IPS DF 19.7 (cell line): ENCODE measurements at regions not wholly inside any gene's neighbourhood (a gene's known extent, or its start where the extent isn't known, plus 50 kb on each side); places are given as distances from the start of the nearest gene placed in this dataset.
"Not testable (repeated sequence)": the region's sequence is repeated elsewhere in the genome, so short reads cannot be mapped to it uniquely, and the experiment has no call there.

Experiments used
- DNase-seq: peaks from one replicate; pipeline ENCODE4 v3.0.0-alpha.2; 2013; ENCODE audit warnings: low read depth, low spot score

DNA sequence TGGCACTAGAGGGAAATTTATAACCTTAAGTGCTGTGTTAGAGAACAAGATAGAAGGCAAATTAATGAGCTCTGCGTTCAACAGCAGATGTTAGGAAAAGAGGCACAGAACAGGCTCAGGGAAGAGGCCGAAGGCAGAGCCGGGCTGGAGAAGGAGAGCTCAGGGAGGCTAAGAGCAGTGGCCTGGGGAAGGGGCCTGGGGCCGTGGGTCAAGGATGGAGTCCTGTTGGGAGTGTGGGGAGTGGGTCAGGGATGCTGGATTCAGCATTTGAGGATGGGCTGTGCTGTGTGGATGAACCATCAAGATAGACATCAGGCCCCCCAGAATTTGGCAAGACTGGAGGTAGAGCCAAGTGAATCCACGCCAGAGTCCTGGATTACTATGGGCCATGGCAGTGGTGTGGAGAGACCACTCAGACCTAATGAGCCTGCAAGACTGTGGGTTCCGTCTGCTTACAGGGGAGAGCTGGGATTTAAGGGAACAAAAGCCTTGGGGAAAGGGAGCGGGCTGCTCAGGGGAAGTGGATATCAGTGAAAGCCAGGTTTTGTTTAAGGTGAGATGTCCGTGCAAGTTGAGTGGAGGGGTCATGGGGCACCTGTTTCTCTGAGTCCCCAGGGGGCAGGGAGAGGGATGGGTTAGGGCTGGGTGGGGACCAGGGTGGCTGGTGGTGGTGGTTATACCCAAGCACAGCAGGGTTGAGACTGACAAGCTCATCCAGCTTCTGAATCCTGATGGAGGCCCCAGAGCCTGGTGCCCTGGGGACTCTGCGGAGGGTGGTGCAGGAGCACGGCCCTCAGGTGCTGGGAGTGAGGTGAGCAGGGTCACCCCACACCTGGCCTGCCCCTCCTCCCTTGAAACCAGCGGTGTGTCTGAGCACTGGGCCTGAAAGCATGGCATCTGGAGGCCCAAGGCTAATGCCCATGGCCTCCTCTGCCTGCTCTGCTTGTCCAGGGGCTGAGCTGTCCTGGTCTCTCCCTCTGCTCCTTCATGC is 101.7 kb downstream of the BMS1 start:
- no peak for DNase-seq

- DNase-seq: no peak
These were observed 103.1 kb downstream of the BMS1 start for GRCh38 chr10:42885491-42886270.

- no peak for DNase-seq
These were observed 105.3 kb downstream of the BMS1 start for GRCh38 chr10:42887734-42888503.

DNA sequence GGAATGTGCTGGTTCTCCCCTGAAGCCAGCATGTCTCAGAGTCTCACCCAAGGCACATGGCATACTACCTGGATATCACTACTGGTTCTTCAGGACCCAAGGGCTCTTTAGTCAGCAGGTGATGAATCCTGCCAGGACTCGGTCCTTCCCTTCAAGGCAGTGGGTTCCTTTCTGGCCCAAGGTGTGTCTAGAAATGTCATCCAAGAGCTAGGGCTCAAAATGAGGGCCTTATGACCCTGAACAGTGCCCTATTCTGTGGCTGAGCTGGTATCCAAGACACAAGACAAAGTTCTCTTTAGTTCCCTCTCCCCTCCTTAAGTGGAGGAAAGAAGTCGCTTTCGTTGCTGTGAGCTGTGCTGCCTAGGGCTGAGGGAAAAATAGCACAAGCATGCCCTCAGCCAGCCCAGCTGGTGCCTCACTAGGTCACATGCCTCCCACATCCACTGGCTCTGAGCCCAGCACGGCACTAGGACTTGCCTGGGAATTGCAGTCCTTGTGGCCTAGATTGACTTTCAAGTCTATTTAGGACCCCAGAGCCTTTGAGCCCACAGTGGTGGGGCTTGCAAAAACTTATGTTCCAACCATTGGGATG is 106.0 kb downstream of the BMS1 start:
- DNase-seq: no peak

DNA sequence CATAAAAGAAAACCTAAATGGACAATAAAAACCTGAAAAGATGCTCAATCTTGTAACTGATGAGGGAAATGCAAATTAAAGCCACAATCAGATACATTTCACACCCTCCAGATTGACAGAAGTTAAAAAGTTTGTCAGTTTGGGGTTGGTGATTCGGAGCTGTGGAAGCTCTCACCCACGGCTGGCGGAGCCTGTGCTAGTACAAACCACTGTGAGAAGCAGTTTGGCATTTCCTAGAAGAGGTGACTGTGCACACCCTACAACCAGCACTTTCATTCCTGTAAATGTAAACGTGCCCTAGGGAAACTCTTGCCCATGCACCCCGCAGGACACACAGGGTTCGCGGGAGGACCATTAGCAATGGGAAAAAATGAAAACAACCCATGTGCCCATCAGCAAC is 114.1 kb downstream of the BMS1 start:
- DNase-seq: no peak

GRCh38 chr10:42898037-42898960 is 115.7 kb downstream of the BMS1 start:
- DNase-seq: no peak

DNA sequence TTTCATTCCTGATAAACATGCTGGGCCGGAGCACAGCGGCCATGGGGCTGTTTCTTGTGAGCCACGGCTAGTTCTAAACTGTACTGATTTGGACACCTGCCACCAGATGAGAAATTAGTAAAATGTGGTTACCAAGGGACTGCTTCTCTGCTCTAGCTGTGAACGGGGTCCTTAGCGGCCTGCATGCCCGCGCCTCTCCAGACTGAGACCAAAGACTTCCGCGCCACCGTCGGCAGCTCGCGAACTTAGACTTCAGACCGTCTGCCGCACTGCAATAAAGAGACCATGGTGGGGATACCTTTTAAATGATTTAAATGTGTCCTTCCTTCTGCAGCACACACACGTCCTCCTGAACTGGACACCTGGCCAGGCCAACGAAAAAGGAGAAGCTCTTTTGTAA is 116.4 kb downstream of the BMS1 start:
- no peak for DNase-seq

DNA sequence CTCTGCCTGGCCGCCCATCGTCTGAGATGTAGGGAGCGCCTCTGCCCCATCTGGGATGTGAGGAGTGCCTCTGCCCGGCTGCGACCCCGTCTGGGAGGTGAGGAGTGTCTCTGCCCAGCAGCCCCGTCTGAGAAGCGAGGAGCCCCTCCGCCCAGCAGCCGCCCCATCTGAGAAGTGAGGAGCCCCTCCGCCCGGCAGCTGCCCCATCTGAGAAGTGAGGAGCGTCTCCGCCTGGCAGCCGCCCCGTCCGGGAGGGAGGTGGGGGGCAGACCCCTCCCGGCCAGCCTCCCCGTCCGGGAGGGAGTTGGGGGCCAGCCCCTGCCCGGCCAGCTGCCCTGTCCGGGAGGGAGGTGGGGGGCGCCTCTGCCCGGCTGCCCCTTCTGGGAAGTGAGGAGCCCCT is 117.8 kb downstream of the BMS1 start:
- not testable (repeated sequence) for DNase-seq

DNA sequence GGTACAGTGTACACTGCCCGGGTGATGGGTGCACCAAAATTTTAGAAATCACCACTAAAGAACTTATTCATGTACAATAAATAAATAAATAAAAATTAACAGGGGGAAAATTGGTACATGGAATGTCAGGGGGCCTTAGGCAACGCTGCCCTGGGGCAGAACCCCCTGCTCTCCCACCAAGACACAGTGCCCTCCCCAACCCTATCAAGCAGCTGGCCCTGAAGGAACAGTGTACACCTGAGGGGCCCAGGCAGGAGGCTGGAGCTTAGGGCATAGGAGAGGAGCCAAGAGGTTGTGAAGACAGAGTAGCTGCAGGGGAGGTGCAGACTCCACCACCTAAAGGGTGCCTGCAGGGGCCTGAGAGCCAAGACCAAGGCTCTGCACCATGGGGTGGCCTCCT is 128.8 kb downstream of the BMS1 start:
- DNase-seq: no peak

- no peak for DNase-seq
These were observed 134.4 kb downstream of the BMS1 start for GRCh38 chr10:42916974-42917373.

DNA sequence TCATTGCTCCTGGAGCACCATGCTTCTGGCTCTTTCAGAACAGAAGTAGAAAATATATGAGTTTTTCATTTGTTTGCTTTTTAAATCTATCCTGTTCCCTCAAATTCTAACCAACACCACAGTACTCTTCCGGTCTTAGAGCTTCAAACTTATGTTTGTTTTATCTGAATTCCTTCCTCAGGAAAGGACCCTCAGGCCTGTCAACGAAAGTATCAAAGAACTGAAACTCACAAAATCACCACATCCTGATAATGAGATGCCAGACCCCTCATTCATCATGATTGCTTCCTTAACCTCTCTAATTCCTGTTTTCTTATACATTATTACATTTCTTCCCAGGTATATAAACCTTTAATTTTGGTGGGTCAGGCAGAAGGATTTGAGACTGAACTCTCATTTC is 135.2 kb downstream of the BMS1 start:
- DNase-seq: no peak

GRCh38 chr10:42921951-42922350 is 139.4 kb downstream of the BMS1 start:
- no peak for DNase-seq

DNA sequence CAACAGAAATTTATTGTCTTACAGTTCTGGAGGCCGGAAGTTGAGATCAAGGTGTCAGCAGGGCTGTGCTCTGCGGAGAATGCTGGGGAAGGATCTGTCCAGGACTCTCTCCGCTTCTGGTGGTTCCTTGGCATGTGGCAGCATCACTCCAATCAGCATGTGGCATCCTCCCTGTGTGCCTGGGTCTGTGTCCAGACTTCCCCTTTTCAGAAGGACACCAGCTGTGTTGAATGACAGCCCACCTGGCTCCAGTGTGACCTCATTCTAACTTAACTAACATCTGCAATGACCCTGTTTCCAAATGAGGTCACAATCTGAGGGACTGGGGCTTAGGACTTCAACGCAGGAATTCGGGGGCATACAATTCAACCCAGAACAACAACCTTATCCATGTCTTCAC is 141.9 kb downstream of the BMS1 start:
- DNase-seq: no peak

DNA sequence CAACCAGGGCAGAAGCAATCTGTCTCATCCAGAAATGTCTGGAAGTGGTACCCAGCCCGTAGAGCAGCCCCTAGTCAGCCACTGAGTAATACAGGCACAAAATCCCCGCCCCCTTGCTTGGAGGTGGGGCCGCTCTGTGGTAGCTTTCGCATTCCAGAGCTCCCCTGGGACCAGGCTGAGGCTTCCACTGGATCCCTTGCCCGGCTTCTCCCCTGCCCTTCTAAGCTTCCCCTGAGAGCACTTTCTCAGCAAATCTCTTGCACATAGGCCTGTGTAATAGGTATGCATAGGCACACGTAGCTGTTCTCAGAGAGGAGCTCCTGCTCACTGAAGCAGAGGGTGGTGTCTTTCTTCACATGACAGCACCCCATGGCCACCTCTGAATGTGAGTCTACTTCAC is 144.2 kb downstream of the BMS1 start:
- DNase-seq: no peak

DNA sequence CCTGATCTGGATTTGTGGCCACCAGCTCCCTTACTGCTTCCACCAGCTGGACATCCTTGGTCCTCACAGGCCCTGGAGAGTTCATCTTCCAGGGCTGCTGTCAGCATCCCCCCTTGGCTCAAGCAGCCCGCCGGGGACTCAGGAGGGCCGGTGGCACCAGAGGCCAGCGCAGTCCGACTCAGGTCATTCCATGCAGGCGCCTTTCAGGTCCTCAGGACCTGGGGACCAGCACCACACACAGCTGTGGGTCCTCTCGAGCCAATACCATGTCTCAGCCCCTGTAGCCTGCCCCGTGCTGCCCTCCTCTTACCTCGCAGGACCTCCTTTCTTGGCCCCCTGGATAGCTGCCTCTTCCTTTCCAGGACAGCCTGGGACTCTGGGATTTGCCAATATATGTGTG is 145.5 kb downstream of the BMS1 start:
- DNase-seq: no peak

DNA sequence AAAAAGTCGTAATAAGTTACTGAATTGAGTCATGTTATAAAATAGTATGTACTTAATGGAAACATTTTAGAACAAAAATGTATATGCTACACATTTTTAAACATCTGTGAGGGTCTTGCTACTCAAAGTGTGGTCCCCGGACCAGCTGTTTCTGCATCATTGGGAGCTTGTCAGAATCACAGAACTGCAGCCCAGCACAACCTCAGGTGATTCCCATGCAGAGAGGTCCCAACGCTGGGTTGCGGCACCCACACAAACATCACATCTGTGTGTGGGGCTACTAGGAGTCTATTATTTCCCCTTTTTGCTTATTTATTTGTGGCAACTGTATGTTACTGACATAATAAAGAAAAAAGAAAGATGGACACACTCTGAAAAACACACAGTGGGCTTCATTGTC is 146.6 kb downstream of the BMS1 start:
- no peak for DNase-seq

DNA sequence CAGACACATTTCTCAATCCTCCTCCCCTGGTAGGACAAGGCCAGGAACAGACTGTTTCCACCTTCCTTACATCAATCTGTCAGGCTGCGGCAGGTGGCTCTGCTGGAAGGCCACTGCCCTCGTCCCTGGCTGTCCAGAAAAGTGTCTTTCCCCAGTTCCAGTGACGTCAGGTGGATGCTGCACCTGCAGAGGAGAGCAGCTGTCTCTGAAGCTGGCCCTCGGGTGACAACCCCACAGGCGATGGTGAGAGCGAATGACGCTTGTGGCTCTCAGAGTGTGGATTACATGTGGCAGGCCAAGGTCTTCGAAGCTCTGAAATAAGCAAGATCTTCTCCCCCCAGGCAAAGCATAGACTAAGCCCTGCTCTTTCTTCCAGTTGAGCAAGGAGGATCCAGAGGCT is 146.9 kb upstream of the RET start:
- DNase-seq: no peak

GRCh38 chr10:42930516-42931192 is 146.2 kb upstream of the RET start:
- DNase-seq: no peak

- no peak for DNase-seq
These were observed 144.8 kb upstream of the RET start for GRCh38 chr10:42932116-42932515.
